HCT116 (cell line): ENCODE measurements at regions not wholly inside any gene's neighbourhood (a gene's known extent, or its start where the extent isn't known, plus 50 kb on each side); places are given as distances from the start of the nearest gene placed in this dataset.

Source experiments
- ATAC-seq: fragments of 200-7000 bp; cut with Tn5 transposase; 2 replicates; pipeline ENCODE4 v1.9.1; 2020; ENCODE audit warnings: mild to moderate bottlenecking, moderate library complexity
- BruUV-seq: library from RNA; stranded (reverse); fragments of 400-500 nt; replicated peaks from 2 replicates; lab custom pipeline; 2021; lab: Mats Ljungman, UMichigan
- CTCF ChIA-PET: fragments of 300-600 bp; sonication (Branson Sonifier 250); formaldehyde crosslinking; loops from one replicate; lab custom pipeline; 2021; ENCODE audit warnings: antibody characterized with exemption; lab: Charles Lee
- POLR2A ChIA-PET: fragments of 300-600, 350-600 bp; sonication (Branson Sonifier 250); formaldehyde crosslinking; loops from one replicate; lab custom pipeline; 2021; ENCODE audit warnings: antibody characterized with exemption; lab: Charles Lee
- RAD21 ChIA-PET, 2 experiments: fragments of 300-600 bp; sonication (Branson Sonifier 250); formaldehyde crosslinking; loops; one replicate each; lab custom pipeline; 2023; ENCODE audit warnings: low total read pairs in 2 of 2; ENCODE audit not compliant: uncharacterized antibody in 2 of 2, unreplicated experiment in 2 of 2, low non-redundant PET in 1 of 2; lab: Charles Lee
- DNase-seq: peaks from one replicate; pipeline ENCODE4 v3.0.0-alpha.2; 2010; ENCODE audit warnings: low read depth, low spot score
- H2AFZ ChIP-seq: fragments of 200-600 bp; shearing (Covaris generic), sonication (generic); 2 replicates; pipeline ENCODE4 v1.6.1; 2017; ENCODE audit warnings: low read depth, mixed run types, mixed read lengths, antibody characterized with exemption, low read length; ENCODE audit not compliant: poor library complexity, severe bottlenecking
- H3K27ac ChIP-seq: 2 replicates; pipeline ENCODE4 v1.5.1; 2012; ENCODE audit warnings: low read depth, low read length
- H3K27me3 ChIP-seq: fragments of 200-600 bp; sonication (generic); 2 replicates; pipeline ENCODE4 v1.6.1; 2016; ENCODE audit warnings: mixed run types, low read length, mixed read lengths; ENCODE audit not compliant: insufficient read depth
- H3K36me3 ChIP-seq, 2 experiments: fragments of 200-500 bp in 1 of 2; fragments of 200-600 bp in 1 of 2; sonication (Bioruptor generic) in 1 of 2; sonication (generic) in 1 of 2; 2 replicates each; pipeline versions ENCODE4 v1.5.1 to v1.6.1; 2014 to 2016; ENCODE audit warnings: low read length in 2 of 2, inconsistent platforms in 1 of 2, mixed read lengths in 1 of 2, mixed run types in 1 of 2; ENCODE audit not compliant: insufficient read depth in 2 of 2, control insufficient read depth in 1 of 2
- H3K4me1 ChIP-seq, 2 experiments: fragments of 200-600 bp in 1 of 2; sonication (generic) in 1 of 2; 2 replicates each; pipeline versions ENCODE4 v1.5.1 to v1.6.1; 2012 to 2017; ENCODE audit warnings: low read length in 2 of 2, inconsistent platforms in 1 of 2, mild to moderate bottlenecking in 1 of 2, mixed read lengths in 1 of 2, mixed run types in 1 of 2, moderate library complexity in 1 of 2; ENCODE audit not compliant: insufficient read depth in 2 of 2, control insufficient read depth in 1 of 2
- H3K4me2 ChIP-seq: fragments of 200-600 bp; sonication (generic); 2 replicates; pipeline ENCODE4 v1.6.1; 2017; ENCODE audit warnings: mixed run types, low read length, mixed read lengths
- H3K4me3 ChIP-seq, 2 experiments: fragments of 200-600 bp in 1 of 2; sonication (generic) in 1 of 2; replicated peaks in 1 of 2; 2 replicates each; pipeline ENCODE4 v1.5.1; 2011 to 2016; ENCODE audit warnings: low read length in 2 of 2, control low read depth in 1 of 2, low read depth in 1 of 2, mild to moderate bottlenecking in 1 of 2, mixed read lengths in 1 of 2, mixed run types in 1 of 2
- H3K79me2 ChIP-seq: fragments of 200-600 bp; sonication (generic); 2 replicates; pipeline ENCODE4 v1.6.1; 2017; ENCODE audit warnings: mild to moderate bottlenecking, mixed run types, low read length, moderate library complexity, mixed read lengths; ENCODE audit not compliant: insufficient read depth
- H3K9ac ChIP-seq: fragments of 200-600 bp; sonication (generic); 2 replicates; pipeline ENCODE4 v1.6.1; 2016; ENCODE audit warnings: low read length, mixed read lengths
- H3K9me2 ChIP-seq: fragments of 200-600 bp; sonication (generic), shearing (Covaris generic); 2 replicates; pipeline ENCODE4 v1.6.1; 2017; ENCODE audit warnings: mixed run types, mild to moderate bottlenecking, moderate library complexity; ENCODE audit not compliant: insufficient read depth
- H3K9me3 ChIP-seq, 2 experiments: fragments of 200-500 bp in 1 of 2; fragments of 200-600 bp in 1 of 2; sonication (Bioruptor generic) in 1 of 2; sonication (generic) in 1 of 2; 2 replicates each; pipeline ENCODE4 v1.6.1; 2014 to 2017; ENCODE audit warnings: low read length in 2 of 2, mixed read lengths in 2 of 2, inconsistent platforms in 1 of 2, low read depth in 1 of 2, mild to moderate bottlenecking in 1 of 2, mixed run types in 1 of 2, moderate library complexity in 1 of 2; ENCODE audit not compliant: control insufficient read depth in 1 of 2, insufficient read depth in 1 of 2
- H4K20me1 ChIP-seq: fragments of 200-600 bp; sonication (generic), shearing (Covaris generic); 2 replicates; pipeline ENCODE4 v1.6.1; 2017; ENCODE audit warnings: mixed run types, mild to moderate bottlenecking, moderate library complexity; ENCODE audit not compliant: insufficient read depth
- CBX3 ChIP-seq: IDR thresholded peaks from 2 replicates; pipeline ENCODE4 v1.6.1; 2012; ENCODE audit warnings: low read depth
- CEBPB ChIP-seq: IDR thresholded peaks from 2 replicates; pipeline ENCODE4 v1.6.1; 2012; ENCODE audit warnings: low read depth
- CTCF ChIP-seq, 3 experiments: fragments of 200-600 bp in 1 of 3; sonication (generic) in 1 of 3; IDR thresholded peaks in 2 of 3; conservative IDR thresholded peaks in 1 of 3; 2 replicates each; pipeline ENCODE4 v1.5.1; 2012 to 2017; ENCODE audit warnings: low read depth in 2 of 3, low read length in 2 of 3, antibody characterized with exemption in 1 of 3, borderline replicate concordance in 1 of 3, control low read depth in 1 of 3, mild to moderate bottlenecking in 1 of 3, mixed read lengths in 1 of 3, mixed run types in 1 of 3, moderate library complexity in 1 of 3; ENCODE audit not compliant: insufficient read depth in 1 of 3
- EZH2 ChIP-seq: fragments of 200-600 bp; sonication (generic); IDR thresholded peaks from 2 replicates; pipeline ENCODE4 v1.6.1; 2017; ENCODE audit warnings: antibody characterized with exemption, mixed run types
- JUND ChIP-seq: IDR thresholded peaks from 2 replicates; pipeline ENCODE4 v1.6.1; 2012
- MAX ChIP-seq: IDR thresholded peaks from 2 replicates; pipeline ENCODE4 v1.6.1; 2012
- POLR2AphosphoS5 ChIP-seq: IDR thresholded peaks from 2 replicates; pipeline ENCODE4 v1.6.1; 2011; ENCODE audit warnings: mild to moderate bottlenecking, low read depth, low read length, moderate library complexity
- RAD21 ChIP-seq: IDR thresholded peaks from 2 replicates; pipeline ENCODE4 v1.6.1; 2012; ENCODE audit warnings: low read depth, mild to moderate bottlenecking
- REST ChIP-seq: IDR thresholded peaks from 2 replicates; pipeline ENCODE4 v1.6.1; 2012; ENCODE audit warnings: low read depth
- SIN3A ChIP-seq: IDR thresholded peaks from 2 replicates; pipeline ENCODE4 v1.6.1; 2012; ENCODE audit warnings: low read depth
- SP1 ChIP-seq: IDR thresholded peaks from 2 replicates; pipeline ENCODE4 v1.6.1; 2012; ENCODE audit warnings: low read depth
- ZBTB33 ChIP-seq: IDR thresholded peaks from 2 replicates; pipeline ENCODE4 v1.6.1; 2011; ENCODE audit warnings: mild to moderate bottlenecking, low read length, moderate library complexity; ENCODE audit not compliant: insufficient replicate concordance; ENCODE audit errors: extremely low read depth
- ZFX ChIP-seq: fragments of 450-650 bp; IDR thresholded peaks from 2 replicates; pipeline ENCODE4 v1.6.1; 2017
- ZNF274 ChIP-seq: fragments of 200-500 bp; sonication (Bioruptor generic); IDR thresholded peaks from 2 replicates; pipeline ENCODE4 v1.6.1; 2014; ENCODE audit warnings: mild to moderate bottlenecking, low read depth, low read length, inconsistent platforms
- intact Hi-C: fragments of 100-400 bp; cut with micrococcal nuclease; formaldehyde crosslinking; loops from 2 replicates; pipeline ENCODE4 v1.10.0; 2022

- no peak for TF ChIP-seq REST
- no peak for TF ChIP-seq CTCF (IDR thresholded peaks at IDR 0.05 in 2 of 3, conservative IDR thresholded peaks at IDR 0.05 in 1 of 3; ENCODE audit: borderline replicate concordance in 1 of 3, insufficient read depth in 1 of 3, low read depth in 2 of 3, low read length in 2 of 3)
- TF ChIP-seq CBX3 = no peak
- no peak for TF ChIP-seq JUND
- TF ChIP-seq MAX = no peak
Measured at GRCh38 chr17:12536472-12536871, 129.2 kb upstream of the MYOCD start (continued).

GRCh38 chr17:12537436-12537835 lies 128.3 kb upstream of the MYOCD start:
- BruUV-seq = no TSS peak
- ATAC-seq (no peak), DNase-seq (no peak)
- Histone ChIP-seq H3K9me3 (no peaks in the 10 kb centered on the region), H3K4me2 (no peak overlapping the region), H4K20me1 (no peaks in the 10 kb centered on the region), H3K9ac (no peak overlapping the region), H3K4me3 (no peak overlapping the region), H3K4me1 (no peaks in the 10 kb centered on the region), H3K27ac (no peak overlapping the region), H2AFZ (no peak overlapping the region), H3K36me3 (no peaks in the 10 kb centered on the region), H3K79me2 (no peaks in the 10 kb centered on the region), H3K9me2 (no peaks in the 10 kb centered on the region), H3K27me3 (peaks cover 10% of the 10 kb centered on the region; the same call in 1 of the 2 replicates)
- intact Hi-C loops = no loop called here
- CTCF ChIA-PET = interaction anchor here (1.1 kb wide), 1 partner anchor 8 kb away, joined by 8 read pairs; no protein-coding TSS in a partner anchor
- POLR2A ChIA-PET = no interaction called here
- RAD21 ChIA-PET = no interaction called here
- no peak for TF ChIP-seq CEBPB
- TF ChIP-seq SP1 = no peak
- no peak for TF ChIP-seq CTCF (IDR thresholded peaks at IDR 0.05 in 2 of 3, conservative IDR thresholded peaks at IDR 0.05 in 1 of 3; ENCODE audit: borderline replicate concordance in 1 of 3, insufficient read depth in 1 of 3, low read depth in 2 of 3, low read length in 2 of 3)
- TF ChIP-seq ZNF274 = no peak
- TF ChIP-seq JUND = no peak
- TF ChIP-seq SIN3A = no peak
- no peak for TF ChIP-seq ZFX
- TF ChIP-seq POLR2AphosphoS5 = no peak
- no peak for TF ChIP-seq CBX3
- TF ChIP-seq EZH2 = no peak
- TF ChIP-seq MAX = no peak
- no peak for TF ChIP-seq ZBTB33
- TF ChIP-seq RAD21 = no peak
